DMS114 treated with DMSO at 0.1 percent for 48 hours (cell line): ENCODE measurements at regions not wholly inside any gene's neighbourhood (a gene's known extent, or its start where the extent isn't known, plus 50 kb on each side); places are given as distances from the start of the nearest gene placed in this dataset.

ENCODE experiments used
- DNase-seq: peaks from one replicate; lab custom pipeline; 2025; ENCODE audit not compliant: unreplicated experiment; lab: John Stamatoyannopoulos, UW

GRCh38 chr10:130580975-130581374 is 444.8 kb downstream of the GLRX3 start:
- DNase-seq: no peak

DNA sequence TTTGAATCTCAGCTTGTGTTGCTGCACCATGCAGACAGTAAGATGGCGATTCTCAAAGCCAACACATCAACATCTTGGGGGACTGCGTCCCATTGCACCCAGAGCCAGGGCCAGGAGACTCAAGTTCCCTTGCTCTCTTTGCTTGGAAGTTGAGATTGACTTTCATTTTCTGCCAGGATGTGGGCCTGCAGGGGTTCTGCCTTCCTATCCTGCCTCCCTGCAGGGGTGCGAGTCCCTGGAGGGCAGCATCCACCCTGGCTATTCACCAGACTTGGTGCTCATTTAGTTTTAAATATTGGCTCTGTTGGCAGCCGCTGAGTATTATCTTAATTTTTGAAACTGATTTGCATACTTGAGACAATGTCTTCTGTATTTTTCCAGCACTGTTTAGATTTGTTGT is 451.5 kb downstream of the GLRX3 start:
- DNase-seq: no peak

- no peak for DNase-seq
Measured at GRCh38 chr10:130606001-130606405, 469.8 kb downstream of the GLRX3 start.

DNA sequence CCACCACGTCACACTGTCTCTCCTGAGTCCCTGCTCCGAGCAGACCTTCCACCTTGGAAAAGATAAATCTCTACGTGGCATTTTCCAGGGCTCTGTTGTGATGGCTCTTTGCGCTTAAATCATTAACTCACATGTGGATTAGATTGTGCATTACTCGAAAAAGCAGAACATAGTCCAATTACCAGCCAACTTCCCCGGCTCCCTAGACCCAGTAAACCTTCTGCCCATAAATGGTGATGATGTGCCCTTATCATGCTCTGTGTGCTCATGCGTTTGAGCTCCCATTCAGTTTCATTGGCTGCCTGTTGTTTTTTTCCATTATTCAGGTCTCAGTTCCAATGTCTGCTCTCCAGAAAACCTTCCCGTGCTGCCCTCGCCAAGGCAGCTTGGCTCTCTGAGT is 471.2 kb downstream of the GLRX3 start:
- no peak for DNase-seq

- DNase-seq: no peak
Measured at GRCh38 chr10:130611239-130611638, 475.0 kb downstream of the GLRX3 start.

DNA sequence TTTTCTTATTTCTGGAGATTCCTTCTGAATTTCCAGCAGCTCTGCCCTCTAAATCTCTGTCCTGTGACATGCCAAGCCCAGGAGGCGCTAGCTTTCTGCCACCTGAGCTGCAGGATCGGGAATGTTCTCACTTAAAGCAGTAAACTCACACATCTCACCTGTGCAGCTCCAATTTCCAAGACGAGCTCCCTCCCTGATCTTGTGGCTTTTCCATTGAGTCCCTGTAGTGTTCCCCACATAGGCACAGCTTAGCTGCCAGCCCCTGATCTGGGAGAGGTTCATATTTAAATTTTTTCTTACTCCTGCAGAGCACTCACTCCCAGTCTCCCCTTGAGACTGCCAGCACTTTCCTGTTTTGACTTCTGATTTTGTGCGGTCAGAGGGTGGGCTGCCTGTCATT is 479.3 kb downstream of the GLRX3 start:
- DNase-seq: no peak

- DNase-seq: no peak
Measured at GRCh38 chr10:130617985-130618384, 481.8 kb downstream of the GLRX3 start.

GRCh38 chr10:130618647-130619046 is 482.5 kb downstream of the GLRX3 start:
- DNase-seq: no peak

DNA sequence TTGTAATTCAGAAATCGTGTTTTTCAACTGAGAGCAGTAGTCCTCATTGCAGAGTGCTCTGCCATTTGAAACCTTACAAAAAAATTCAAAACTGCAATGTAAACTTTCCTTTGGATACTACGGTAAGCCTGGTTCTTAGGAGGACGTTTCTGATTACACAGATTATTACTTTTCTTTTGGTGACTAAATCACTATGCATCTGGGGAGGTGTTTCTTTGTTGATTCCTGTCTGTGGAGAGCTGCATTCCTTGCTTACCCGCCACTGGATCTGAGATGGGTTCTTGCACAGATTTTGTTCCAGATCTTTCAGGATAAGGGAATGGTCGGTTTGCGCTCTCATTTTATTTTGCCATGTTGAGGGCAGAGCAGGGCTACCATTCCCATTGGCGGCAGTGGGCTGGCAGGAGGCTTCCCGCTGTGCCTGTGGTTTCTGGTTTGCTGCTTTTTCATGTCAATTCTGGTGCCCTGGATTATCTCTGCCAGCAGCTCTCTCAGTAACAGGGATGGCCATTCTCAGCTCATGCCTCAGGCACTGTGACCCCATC is 485.1 kb downstream of the GLRX3 start:
- DNase-seq: no peak

DNA sequence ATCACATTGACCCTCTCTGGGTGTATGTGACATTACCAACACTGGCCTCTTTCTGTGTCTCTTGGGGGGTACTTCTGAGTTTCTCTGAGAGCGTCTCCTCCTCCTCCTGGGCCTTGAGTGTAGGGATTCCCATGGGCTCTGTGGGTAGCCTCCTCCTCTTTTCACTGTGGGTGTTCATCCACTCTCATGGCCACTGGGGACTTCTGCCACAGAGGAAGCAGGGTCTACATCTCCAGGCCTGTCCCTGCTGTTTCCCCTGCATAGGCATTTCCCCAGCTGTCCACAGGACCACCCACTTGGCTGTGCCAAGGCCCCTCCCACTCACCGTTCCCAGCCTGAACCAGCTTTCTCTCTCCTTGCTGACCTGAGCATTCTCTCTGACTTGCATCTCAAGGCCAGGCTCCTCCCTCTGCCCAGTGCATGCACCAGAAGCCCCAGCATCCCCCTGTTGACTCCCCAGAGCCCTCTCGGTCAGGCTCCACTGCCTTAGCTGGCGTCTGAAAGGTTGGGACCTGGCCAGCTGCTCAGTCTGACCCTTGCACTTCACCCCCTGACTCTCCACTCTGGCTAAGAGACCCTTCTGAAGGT is 487.6 kb downstream of the GLRX3 start:
- DNase-seq: no peak

DNA sequence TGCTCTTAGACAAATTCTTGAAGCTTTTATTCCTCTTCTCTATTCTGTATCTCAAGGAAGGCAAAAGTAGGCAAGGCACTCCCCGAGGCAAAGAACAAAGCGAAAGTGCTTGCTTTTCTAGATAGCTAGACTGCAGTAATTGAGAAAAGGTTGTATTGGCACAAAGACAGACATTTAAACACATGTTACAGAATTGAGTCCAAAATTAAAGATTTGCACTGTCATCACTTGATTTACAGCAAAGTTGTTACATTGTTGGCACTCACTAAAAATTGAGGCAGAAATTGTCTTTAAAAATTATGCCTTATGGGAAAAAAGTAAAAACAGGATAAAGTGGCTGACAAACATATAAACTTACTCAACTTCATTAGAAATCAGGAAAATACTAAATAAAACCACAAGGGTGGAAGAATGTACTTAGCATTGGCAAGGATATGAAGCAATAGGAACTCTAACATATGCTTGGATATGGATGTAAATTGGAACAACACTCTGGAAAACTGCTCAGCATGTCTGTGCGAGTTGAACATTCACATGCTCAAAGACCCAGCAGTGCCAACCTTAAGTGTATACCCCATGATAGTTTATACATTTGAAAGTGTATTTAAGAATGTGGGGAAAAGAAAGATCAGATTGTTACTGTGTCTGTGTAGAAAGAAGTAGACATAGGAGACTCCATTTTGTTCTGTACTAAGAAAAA is 491.3 kb downstream of the GLRX3 start:
- DNase-seq: no peak

DNA sequence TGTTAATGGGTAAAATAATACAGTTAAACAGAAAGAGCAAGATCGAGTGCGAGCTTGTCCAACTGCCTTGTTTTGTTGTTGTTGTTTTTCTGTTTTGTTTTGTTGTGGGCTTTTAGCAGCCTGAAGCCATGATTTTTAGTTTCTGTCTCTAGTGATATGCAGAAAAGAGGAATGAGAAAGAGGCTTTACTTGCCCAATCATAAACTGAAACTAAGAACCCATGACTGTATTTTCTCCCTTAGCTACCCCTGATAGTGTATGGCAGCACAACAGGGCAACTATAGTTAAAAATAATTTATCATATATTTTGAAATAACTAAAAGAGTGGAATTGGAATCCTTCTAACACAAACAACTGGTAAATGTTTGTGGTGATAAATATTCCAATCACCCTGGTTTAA is 493.9 kb downstream of the GLRX3 start:
- no peak for DNase-seq

GRCh38 chr10:130631142-130632096 is 495.2 kb downstream of the GLRX3 start:
- no peak for DNase-seq

DNA sequence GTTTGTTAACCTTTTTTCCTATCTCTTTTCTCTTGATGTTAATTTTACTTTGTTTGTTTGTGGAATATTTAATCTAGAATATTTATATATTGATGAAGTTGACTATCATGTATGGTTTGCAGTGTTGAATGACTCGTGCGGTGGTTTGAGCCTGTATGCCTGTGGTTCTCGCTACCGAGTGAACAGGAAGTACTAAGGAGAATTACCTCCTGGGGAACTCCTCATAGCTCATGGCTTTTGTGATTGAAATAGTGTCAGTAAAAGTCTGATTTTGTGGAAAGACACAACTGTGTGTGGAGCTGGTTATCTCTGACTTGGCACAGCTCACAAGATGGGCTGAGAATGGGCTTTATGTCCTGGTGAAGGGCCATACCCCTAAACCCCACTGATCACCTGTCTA is 498.6 kb downstream of the GLRX3 start:
- DNase-seq: no peak

GRCh38 chr10:130635528-130635927 is 499.3 kb downstream of the GLRX3 start:
- DNase-seq: no peak

DNA sequence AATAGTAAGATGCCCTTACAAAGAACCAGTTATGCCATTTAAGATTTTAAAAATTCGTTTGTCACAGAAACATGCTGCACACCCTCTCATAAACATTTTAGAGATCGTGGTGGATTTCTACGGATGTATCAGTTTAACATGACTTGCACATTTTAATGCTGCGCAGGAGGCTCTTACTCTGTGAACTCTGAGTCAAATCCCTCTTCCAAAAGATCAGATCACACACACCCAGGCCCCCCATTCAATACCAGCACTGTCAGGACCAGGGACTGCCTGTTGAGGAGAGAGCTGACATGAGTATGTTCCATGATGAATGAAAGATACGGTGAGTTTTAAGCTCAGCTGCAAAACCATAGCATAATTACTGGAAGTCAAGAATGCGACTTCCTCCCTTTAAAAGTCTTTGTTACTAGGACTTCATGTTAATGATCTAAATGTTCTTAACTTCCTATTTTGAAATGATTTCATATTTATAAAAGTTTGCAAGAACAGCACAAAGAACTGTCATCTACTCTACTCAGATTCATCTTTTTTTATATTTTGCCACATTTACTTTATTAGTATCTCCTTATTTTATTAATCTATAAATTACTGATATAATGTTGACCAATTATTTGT is 500.2 kb downstream of the GLRX3 start:
- no peak for DNase-seq

- no peak for DNase-seq
Measured at GRCh38 chr10:130637089-130637676, 501.0 kb downstream of the GLRX3 start.

GRCh38 chr10:130638991-130639390 is 502.8 kb downstream of the GLRX3 start:
- DNase-seq: no peak

DNA sequence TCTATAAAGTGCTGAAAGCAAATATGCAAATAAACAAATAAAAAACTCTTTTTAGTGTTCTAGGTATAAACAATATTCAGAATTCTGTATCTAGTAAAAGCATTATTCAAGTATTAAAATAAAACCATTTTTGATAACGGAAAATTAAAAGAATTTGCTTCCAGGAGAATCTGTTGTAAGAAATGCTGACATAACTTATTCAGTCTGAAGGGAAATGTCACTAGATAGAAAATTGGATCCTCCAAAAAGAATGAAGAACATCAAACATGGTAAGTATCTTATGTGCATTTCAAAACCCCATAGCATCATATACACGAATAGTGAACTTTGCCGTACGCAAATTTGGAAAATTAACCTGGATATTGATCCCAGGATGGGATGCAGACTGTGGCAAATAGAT is 506.7 kb downstream of the GLRX3 start:
- DNase-seq: no peak

- DNase-seq: no peak
Measured at GRCh38 chr10:130647341-130647740, 511.1 kb downstream of the GLRX3 start.

- DNase-seq: no peak
Measured at GRCh38 chr10:130648807-130649206, 512.6 kb downstream of the GLRX3 start.
